Stomach (tissue), 8 donors: ENCODE measurements at regions not wholly inside any gene's neighbourhood (a gene's known extent, or its start where the extent isn't known, plus 50 kb on each side); places are given as distances from the start of the nearest gene placed in this dataset.

Experiments
- DNase-seq, 2 donors: peaks; one replicate each; pipeline versions ENCODE4 v3.0.0 to v3.0.0-alpha.2; 2013 to 2019
- H3K27ac ChIP-seq, 5 donors: fragments of 200-600 bp in 4 of 5; sonication (generic) in 4 of 5; one replicate each; pipeline ENCODE4 v1.5.1; 2013 to 2019; ENCODE audit warnings: mild to moderate bottlenecking in 1 of 5, moderate library complexity in 1 of 5
- H3K27me3 ChIP-seq, 3 donors: fragments of 200-600 bp; sonication (generic); one replicate each; pipeline ENCODE4 v1.5.1; 2017 to 2019; ENCODE audit warnings: mixed run types in 1 of 3
- H3K36me3 ChIP-seq, 4 donors: fragments of 200-600 bp; sonication (generic); 1 replicate in 3 of 4; 2 replicates in 1 of 4; pipeline ENCODE4 v1.5.1; 2016 to 2019
- H3K4me1 ChIP-seq, 4 donors: fragments of 200-600 bp; sonication (generic); one replicate each; pipeline ENCODE4 v1.5.1; 2016 to 2019
- H3K4me3 ChIP-seq, 4 donors: fragments of 200-600 bp; sonication (generic) in 3 of 4; one replicate each; pipeline ENCODE4 v1.5.1; 2016 to 2019; ENCODE audit warnings: mild to moderate bottlenecking in 1 of 4
- H3K9me3 ChIP-seq, 4 donors: fragments of 200-600 bp; sonication (generic); one replicate each; pipeline ENCODE4 v1.5.1; 2016 to 2019
- EP300 ChIP-seq: sonication (generic); formaldehyde crosslinking; IDR thresholded peaks from one replicate; pipeline ENCODE4 v1.6.1; 2017; ENCODE audit warnings: antibody characterized with exemption
- POLR2A ChIP-seq, 4 donors: fragments of 450-650 bp; IDR thresholded peaks; one replicate each; pipeline ENCODE4 v1.6.1; 2016; ENCODE audit warnings: antibody characterized with exemption in 4 of 4, control low read depth in 2 of 4, mild to moderate bottlenecking in 1 of 4, moderate library complexity in 1 of 4
- POLR2AphosphoS5 ChIP-seq, 3 donors: sonication (generic); formaldehyde crosslinking; IDR thresholded peaks; one replicate each; pipeline ENCODE4 v1.6.1; 2016; ENCODE audit warnings: antibody characterized with exemption in 3 of 3
- WGBS, 5 donors: extraction: QIAGEN DNeasy Blood & Tissue Kit in 3 of 5; methylation state at CpG; one replicate each; pipeline versions ENCODE4 v1.1.5 to v1.1.7; 2013 to 2018; 5-methylcytosine and 5-hydroxymethylcytosine counted together
- intact Hi-C: fragments of 100-400 bp; cut with DNase I; formaldehyde crosslinking; loops from one replicate; pipeline ENCODE4 v1.15.1; 2023; ENCODE audit warnings: low total_unique reads
- TF ChIP-seq, protein P1 (sequence below), 7 experiments: fragments of 450-650 bp in 4 of 7; fragments of 200-600 bp in 3 of 7; sonication (generic) in 3 of 7; IDR thresholded peaks; one replicate each; pipeline ENCODE4 v1.5.1; 2016 to 2019; ENCODE audit warnings: antibody characterized with exemption in 7 of 7, control low read depth in 2 of 7, mild to moderate bottlenecking in 1 of 7
- donor health status: healthy with polysubstance abuse.
- donor health status: Bipolar disorder and iron deficiency.
- donor health status: healthy.

DNA sequence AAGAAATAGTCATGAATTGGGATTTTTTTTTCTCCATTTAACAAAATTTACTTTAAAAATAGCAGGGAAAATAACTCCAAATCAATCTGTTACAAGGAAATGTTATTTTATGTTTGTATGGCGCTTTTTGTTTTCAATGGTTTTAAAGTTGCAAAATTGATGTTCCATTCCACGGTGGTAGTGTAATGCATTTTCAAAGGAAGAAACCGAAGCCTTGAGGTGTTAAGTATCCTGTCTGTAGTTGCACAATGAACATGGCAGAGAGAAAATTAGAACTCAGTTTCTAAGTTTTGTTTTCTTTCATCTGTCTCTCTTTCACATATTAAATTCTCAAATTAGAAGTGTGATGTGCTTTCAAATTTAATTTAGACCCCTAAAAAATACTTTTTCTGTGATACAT, 841.8 kb downstream of the USP25 start:
- Histone ChIP-seq H3K27ac (no peak overlapping the region), H3K4me3 (no peak overlapping the region), H3K27me3 (no peaks in the 10 kb centered on the region), H3K9me3 (no peaks in the 10 kb centered on the region), H3K36me3 (no peaks in the 10 kb centered on the region), H3K4me1 (no peaks in the 10 kb centered on the region)
- intact Hi-C loops = no loop called here
- DNase-seq = no peak
- TF ChIP-seq EP300 (no peak), POLR2A (IDR thresholded peaks at IDR 0.05) (no peak)
- WGBS, 5 donors = 93 to 98% (median 94%) methylated on average over 3 of the region's 3 CpGs

DNA sequence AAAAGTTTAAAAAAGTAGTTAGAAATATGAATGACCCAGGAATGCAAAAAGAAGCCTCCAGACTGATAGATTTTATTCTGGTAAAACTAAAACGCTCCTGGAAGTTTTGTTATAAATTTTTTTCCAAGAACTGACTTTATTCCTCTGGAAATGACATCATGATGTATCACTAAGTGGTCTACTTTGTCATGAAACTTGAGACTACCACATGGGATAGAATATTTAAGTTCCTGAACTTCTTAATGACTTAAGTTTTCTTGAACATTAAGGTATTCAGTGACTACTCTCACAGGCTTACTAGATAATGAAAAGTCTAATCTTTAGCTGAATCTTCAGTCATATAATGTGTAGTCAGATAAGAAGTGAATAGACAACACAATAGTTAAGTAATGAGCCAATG, 842.2 kb downstream of the USP25 start:
- H3K9me3 ChIP-seq = no peaks in the 10 kb centered on the region
- TF ChIP-seq POLR2AphosphoS5 (IDR thresholded peaks at IDR 0.05) (no peak), POLR2A (IDR thresholded peaks at IDR 0.05) (no peak), EP300 (no peak)
- TF ChIP-seq, protein P1, sequence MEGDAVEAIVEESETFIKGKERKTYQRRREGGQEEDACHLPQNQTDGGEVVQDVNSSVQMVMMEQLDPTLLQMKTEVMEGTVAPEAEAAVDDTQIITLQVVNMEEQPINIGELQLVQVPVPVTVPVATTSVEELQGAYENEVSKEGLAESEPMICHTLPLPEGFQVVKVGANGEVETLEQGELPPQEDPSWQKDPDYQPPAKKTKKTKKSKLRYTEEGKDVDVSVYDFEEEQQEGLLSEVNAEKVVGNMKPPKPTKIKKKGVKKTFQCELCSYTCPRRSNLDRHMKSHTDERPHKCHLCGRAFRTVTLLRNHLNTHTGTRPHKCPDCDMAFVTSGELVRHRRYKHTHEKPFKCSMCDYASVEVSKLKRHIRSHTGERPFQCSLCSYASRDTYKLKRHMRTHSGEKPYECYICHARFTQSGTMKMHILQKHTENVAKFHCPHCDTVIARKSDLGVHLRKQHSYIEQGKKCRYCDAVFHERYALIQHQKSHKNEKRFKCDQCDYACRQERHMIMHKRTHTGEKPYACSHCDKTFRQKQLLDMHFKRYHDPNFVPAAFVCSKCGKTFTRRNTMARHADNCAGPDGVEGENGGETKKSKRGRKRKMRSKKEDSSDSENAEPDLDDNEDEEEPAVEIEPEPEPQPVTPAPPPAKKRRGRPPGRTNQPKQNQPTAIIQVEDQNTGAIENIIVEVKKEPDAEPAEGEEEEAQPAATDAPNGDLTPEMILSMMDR (IDR thresholded peaks at IDR 0.05) = no peak
- no peak overlapping the region for H3K4me3 ChIP-seq
- WGBS, 5 donors = 68 to 86% (median 79%) methylated on average over 1 of the region's 1 CpG
- H3K4me1 ChIP-seq = no peaks in the 10 kb centered on the region
- intact Hi-C loops = no loop called here
- H3K36me3 ChIP-seq = no peaks in the 10 kb centered on the region
- H3K27me3 ChIP-seq = no peaks in the 10 kb centered on the region
- no peak for DNase-seq
- no peak overlapping the region for H3K27ac ChIP-seq

DNA sequence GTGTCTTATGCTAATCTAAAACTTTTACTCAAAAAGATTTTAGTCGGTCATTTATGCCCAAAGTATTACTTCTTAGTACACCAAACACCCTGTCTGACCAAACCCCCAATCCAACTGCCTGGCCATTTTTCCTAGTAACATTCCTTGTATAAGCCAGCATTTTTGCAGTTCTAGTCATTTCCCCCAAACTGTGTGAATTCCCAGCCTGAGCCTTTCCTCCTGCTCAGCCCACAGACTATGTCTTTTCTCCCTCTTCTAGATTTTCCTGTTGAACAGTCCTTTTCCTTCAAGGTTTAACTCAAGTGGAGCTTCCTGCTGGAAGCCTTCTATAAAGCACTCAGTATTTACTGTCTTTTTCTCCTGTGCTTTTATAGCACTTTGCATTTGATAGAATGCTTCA, 843.8 kb downstream of the USP25 start:
- WGBS, 5 donors = 50 to 58% (median 54%) methylated on average over 1 of the region's 1 CpG
- Histone ChIP-seq H3K9me3 (no peaks in the 10 kb centered on the region), H3K4me1 (no peaks in the 10 kb centered on the region), H3K27ac (no peak overlapping the region), H3K4me3 (no peak overlapping the region), H3K27me3 (no peaks in the 10 kb centered on the region), H3K36me3 (no peaks in the 10 kb centered on the region)
- peak in 1 of 2 donors; percentile 37 for DNase-seq
- TF ChIP-seq POLR2AphosphoS5 (IDR thresholded peaks at IDR 0.05) = no peak
- TF ChIP-seq POLR2A (IDR thresholded peaks at IDR 0.05) = no peak
- no peak for TF ChIP-seq EP300
- TF ChIP-seq, protein P1 (IDR thresholded peaks at IDR 0.05) = no peak
- intact Hi-C loops = no loop called here

DNA sequence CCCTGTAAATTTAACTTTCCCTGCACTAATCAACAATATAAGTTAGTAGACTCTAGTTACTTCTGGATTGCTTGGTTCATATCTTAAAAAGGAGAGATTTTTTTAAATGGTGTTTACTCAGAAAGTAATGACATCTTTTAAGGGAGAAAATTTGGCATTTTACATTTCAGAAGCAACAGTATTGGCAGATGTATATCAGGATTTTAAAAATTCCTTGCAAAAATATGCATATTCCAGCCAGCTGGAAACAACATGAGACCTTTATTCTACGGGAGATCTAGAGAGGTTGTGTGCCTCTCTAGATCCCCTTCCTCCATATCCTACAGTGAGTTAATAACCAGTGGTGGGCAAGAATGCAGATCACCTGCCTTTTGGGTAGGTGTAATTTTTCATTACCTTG, 848.2 kb downstream of the USP25 start:
- Histone ChIP-seq H3K36me3 (no peaks in the 10 kb centered on the region), H3K9me3 (no peaks in the 10 kb centered on the region), H3K4me1 (peaks cover 0 to 12% (median 3%) of the 10 kb centered on the region in 4 donors), H3K27me3 (no peaks in the 10 kb centered on the region), H3K27ac (no peak overlapping the region), H3K4me3 (no peak overlapping the region)
- intact Hi-C loops = no loop called here
- TF ChIP-seq EP300 = no peak
- TF ChIP-seq, protein P1 (IDR thresholded peaks at IDR 0.05) = no peak
- TF ChIP-seq POLR2AphosphoS5 (IDR thresholded peaks at IDR 0.05) = no peak
- TF ChIP-seq POLR2A (IDR thresholded peaks at IDR 0.05) = no peak
- DNase-seq = no peak
- 82 to 92% (median 92%) methylated on average over 1 of the region's 1 CpG for WGBS, 5 donors

DNA sequence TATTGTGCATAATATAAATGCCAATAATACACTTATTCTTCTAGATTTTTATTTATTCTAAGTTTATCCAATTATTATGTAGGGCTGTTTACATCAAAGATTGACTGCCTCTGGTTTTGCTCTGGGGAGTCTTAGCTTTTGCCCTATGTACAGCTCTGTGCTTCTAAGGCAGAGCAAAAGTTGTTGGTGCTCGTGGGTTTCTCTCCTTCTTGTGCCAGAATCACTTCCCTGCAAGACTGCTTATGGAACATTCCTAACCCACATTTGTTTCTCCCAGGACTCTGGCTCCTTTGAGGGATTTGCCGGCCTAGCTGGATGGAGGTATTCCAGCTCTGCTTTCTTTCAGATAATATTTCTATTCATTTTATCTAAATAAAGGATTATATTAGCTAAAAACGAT, 849.1 kb downstream of the USP25 start:
- peak overlapping the region in 1 of 5 donors; percentile 43 for H3K27ac ChIP-seq
- no peak overlapping the region for H3K4me3 ChIP-seq
- peaks cover 0 to 12% (median 3%) of the 10 kb centered on the region in 4 donors for H3K4me1 ChIP-seq
- H3K9me3 ChIP-seq = no peaks in the 10 kb centered on the region
- 17 to 32% (median 24%) methylated on average over 3 of the region's 3 CpGs for WGBS, 5 donors
- peak in 1 of 2 donors; percentile 26 for DNase-seq
- no peak for TF ChIP-seq POLR2AphosphoS5 (IDR thresholded peaks at IDR 0.05)
- TF ChIP-seq, protein P1 (IDR thresholded peaks at IDR 0.05) = no peak
- no peak for TF ChIP-seq EP300
- no peak for TF ChIP-seq POLR2A (IDR thresholded peaks at IDR 0.05)
- no peaks in the 10 kb centered on the region for H3K36me3 ChIP-seq
- H3K27me3 ChIP-seq = no peaks in the 10 kb centered on the region
- intact Hi-C loops = no loop called here
